DMS 273 (cell line): ENCODE measurements at regions not wholly inside any gene's neighbourhood (a gene's known extent, or its start where the extent isn't known, plus 50 kb on each side); places are given as distances from the start of the nearest gene placed in this dataset.
A peak's percentile ranks its signal among the peaks of the same experiment; 100 is the strongest.

Experiments used
- DNase-seq: peaks from one replicate; lab custom pipeline; 2025; ENCODE audit not compliant: unreplicated experiment; lab: John Stamatoyannopoulos, UW

DNA sequence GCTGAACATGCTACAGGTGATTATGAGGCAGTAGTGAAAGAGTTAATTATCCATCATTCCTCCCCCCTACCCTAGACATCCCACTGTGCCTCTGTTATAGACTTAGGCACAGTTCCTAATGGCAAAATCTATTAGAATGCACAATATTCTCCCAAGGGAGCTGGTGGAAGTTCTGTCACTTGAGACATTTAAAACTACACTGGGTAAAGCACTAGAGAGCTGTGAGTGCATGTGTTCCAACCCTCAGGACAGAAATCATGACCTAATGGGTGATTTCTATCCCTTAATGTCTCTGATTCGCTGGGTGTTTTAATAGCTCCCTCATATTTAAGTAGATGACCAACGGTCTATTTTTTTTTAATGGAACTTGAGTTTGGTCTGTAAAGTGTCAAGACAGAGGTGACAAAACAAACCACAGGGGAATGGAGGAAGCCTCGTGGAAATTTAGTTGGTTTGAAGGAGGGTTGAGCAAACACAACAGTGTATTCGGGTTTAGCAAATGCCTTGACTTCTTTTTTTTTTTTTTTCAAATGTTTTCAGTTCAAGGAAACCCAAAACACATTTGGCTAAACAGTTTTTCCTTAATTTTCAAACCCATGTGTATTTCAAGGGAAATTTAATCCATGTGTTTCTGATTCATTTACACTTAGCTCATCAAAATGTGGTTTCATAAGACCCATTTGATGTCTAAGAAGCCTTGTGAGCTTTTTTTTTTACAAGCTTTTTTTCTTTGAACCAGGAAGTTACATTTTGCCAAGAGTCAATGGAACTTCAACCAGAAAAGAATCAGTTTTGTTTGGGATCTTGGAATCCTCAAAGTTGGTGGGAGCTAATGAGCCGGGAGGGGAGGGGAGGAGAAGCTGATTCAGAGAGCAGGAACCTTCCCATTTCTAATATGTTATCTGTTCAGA is 665.1 kb upstream of the ZEB2 start:
- DNase-seq, result no peak

DNA sequence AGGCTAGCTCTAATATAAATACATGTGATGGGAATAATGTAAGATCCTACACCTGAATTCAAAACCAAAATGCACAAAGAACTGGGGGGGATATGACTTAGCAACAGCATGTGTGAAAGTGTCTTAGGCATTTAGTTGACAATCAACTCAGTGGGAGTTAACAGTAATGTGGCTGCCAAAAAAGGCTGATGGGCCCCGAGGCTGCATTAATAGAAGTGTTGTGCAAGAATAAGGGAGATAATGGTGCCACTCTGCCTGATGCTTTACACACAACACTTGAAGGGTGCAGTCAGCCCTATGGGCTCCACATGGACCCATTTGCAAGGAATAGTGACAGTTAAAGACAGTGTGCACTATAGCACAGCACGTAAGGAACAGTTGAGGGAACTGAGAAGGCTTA is 649.4 kb upstream of the ZEB2 start:
- no peak for DNase-seq

DNA sequence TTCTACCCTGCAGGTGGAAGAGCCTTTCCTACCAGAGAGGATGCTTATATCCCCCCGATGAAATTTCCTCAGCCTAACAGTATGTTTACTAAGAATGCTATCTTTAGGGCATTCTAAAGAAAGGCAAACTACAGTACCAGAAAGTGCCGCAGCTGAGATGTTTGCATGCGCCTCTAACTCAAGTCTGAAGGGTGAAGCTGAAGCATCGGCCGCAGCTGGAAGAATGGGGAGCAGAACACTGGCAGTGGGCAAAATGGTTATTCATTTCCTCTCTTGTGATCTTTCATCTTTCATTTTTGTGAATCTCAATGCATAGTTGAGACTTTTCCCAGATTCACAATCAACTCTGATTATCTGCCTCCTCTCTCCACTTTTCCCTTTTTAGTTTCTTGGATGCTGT is 648.2 kb upstream of the ZEB2 start:
- DNase-seq, result no peak

DNA sequence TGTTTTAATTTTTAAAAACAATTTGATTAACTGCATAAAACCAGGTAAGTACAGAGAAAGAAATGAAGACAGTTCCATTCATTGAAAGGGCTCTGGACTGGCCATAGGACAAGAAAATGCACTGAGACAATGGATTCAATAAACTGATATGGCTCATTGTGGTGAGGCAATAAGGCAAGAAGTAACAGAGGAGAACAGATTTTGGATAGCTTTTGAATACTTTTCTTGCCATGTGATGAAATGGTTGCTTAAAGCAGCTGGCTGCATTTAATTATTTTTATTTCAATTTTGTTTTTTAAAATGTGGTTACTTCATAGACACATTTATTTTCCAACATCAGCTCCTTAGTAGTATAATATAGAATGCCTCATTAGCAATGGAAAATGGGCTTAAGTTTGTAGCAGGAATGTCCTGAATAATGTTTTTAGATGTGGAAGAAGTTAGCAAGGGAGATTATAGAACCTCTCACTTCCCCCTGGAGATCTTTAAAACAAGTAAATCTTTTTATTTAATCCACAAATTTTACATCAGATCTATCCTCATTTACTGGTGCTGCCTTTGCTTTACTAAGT is 646.9 kb upstream of the ZEB2 start:
- no peak for DNase-seq

DNA sequence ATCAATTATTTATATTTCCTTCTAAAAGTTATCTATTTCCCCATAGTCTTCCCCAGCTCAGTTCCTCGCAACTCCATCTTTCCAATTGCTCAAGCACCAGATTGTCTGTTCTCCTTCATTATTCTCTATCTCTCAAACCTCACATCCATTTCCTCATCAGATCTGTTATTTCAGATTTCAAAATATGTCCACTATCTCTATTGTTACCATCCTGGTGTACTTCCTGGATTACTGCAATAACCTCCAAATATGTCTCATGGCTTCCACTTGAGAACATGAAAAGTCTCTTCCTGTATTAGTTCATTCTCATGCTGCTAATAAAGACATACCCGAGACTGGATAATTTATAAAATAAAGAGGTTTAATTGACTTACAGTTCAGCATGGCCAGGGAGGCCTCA is 641.7 kb upstream of the ZEB2 start:
- no peak for DNase-seq

DNA sequence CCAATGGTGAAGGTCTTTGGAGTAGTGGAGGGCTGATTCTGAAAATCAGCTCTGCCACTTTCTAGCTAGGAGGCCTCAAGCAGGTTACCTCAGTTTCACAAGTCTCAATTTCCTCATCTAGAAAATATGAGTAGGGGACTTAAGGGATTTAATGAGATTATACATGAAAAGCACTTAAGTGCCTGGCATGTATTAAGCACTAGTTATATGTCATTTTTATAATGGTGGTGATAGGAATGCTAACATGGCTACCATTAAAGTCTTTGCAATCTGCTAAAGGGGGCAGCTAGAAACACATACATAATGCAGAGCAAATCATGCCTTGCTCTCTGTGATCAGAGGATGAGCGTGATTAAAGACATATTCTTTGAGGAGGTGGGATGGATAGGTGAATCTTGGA is 640.9 kb upstream of the ZEB2 start:
- no peak for DNase-seq

DNA sequence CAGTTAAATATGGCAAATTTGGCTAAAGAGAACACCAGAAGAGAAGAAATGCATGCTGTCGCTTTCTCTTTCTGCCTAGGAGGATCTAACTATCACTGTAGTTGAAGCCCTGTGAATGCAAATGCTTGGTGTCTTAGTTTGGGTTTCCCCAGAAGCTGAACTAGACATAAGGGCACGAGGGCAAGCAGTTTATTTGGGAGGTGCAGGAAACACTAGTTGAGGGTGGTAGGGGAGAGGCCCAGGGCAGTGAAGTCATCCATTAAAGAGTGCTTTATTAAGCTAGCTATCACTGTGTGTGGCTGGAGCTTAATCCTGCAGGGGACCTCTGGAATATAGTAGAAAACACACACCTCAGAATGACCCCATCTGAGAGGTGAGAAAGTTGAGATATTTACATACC is 639.8 kb upstream of the ZEB2 start:
- no peak for DNase-seq

DNA sequence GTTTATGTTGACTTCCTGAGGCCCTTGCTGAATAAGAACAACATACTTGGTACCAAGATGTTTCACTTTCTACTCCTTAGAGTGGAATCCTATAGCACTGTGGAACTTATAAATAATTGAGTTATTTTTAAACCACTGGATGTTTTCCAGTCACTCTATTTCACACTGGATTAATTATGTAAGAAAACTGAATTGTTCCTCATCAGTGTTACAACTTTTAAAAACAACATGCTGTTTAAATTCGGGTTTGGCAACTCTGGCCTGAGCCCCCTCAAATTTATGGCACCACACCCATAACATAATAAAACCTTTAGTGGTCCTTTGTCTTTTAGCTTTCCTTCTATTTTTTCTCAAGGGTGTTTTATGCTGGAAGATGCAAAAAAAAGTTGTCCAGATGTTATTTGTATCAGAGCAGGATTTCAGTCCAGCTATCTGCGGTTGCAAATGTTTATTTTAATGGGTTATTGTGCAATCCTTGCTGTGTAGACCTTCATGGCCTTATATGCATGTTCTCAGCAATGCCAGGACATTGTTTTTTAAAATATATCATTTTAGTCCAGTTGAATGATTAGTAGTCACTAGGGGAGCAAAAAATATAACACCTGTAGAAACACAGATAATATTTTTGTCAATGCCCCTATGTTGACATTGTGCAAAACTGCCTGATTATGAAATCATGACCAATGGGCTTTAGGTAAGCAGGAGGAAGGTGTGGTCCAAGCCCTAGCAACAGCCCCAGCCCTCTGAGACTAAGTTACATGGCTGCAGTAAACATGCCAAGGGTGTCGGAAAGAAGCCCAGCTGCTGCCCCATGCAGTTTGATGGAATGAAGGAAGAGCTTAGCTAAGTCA is 638.0 kb upstream of the ZEB2 start:
- peak; percentile 82 for DNase-seq

DNA sequence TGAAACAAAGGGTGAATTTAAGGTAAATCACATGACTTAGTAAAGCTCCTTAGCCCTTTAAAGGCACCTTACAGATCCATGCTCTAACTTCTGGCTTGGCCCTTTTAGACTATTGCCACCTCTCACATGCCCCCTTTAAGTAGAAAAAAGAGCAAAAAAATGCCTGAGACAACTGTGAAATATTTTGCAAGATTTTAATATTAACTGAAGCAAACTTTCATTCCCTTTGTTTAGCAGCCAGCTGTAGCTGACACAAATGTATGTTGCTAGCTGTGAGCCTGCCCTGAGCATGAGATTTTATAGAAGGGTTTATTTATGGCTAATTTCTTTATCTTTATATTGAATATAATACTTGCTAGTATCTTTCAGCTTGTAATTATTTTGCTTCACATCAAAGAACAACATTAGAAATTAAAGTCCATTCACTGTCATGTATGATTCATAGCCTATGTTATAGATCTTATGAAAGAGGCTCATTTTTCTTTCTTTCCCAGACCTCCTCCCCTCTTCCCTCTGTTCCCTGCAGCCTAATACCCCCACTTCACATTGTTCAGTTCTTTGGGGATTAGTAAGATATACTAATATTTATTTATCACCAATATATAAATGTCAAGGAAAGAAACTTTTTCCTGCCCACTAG is 637.2 kb upstream of the ZEB2 start:
- DNase-seq, result no peak

DNA sequence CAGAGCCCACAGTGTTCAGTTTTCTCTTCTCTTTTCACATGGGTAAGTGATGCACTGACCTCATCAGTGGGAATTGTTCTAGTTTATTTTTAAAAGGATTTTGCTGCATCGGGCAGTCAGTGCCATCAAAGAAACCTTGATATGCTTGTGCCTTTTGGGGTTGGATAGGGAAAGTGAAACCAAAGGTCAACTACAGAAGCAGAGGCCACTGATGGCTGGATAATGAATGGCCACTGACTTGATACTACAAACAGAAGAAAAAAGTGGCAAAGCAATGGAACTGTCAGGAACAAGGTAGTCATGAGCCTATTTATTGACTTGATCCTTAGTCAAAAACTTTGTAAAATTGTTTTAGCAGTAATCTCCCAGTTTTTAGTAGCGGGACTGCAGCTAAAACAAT is 636.3 kb upstream of the ZEB2 start:
- no peak for DNase-seq

DNA sequence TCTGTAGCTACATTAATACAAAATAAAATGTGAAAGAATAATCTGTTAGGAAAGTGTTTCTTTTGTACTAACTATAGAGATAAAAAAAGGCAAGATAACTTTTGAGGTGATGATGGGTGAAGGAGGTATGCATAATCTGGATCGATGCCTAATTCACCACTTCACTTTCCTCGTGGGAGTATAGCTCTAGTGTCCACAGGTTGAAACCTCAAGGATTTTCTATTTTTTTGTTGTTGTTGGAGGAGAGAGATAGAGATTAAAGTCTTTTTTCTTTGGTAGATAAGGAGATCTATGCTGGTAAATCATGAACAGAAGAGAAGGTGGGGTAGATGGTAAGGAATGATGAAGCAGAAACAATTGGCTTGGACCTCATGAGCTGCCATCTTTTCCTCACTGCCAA is 635.3 kb upstream of the ZEB2 start:
- no peak for DNase-seq

DNA sequence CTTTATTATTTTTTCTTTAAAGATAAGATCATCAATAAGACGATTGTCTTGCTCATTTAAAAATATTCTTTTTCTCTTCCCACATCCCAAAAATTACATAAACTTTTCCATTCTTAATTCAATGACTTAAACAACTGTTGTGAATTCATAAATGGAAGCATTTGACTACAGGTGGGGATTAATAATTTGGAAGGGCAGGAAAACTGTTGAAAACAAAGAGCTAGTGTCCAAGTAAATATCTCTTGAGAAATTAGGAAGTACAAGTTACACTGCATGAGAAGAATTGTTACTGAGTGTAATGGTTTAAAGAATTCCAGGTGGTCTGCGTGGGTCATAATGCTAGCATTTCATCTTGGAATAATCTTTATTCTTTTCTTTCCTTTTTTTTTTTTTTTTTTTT is 634.8 kb upstream of the ZEB2 start:
- DNase-seq, result no peak

DNA sequence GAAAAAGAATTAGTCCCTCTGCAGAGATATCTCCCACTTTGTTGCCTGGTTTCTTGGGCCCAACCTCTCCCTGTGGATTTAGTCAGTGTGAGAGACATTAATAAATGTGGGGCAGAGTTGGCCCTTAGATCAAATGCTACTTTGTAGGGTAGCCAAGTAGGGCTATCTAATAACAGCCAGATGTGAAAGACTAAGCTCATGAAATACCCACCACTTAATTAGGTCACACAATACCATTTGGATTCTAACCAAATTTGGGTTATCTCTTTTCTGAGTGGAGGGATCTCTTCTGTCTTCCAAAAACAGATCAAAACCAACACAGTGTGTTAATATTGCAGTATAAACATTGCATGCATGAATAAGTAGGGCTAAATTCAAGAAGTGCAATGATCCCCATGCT is 626.8 kb upstream of the ZEB2 start:
- DNase-seq, result peak; percentile 82

DNA sequence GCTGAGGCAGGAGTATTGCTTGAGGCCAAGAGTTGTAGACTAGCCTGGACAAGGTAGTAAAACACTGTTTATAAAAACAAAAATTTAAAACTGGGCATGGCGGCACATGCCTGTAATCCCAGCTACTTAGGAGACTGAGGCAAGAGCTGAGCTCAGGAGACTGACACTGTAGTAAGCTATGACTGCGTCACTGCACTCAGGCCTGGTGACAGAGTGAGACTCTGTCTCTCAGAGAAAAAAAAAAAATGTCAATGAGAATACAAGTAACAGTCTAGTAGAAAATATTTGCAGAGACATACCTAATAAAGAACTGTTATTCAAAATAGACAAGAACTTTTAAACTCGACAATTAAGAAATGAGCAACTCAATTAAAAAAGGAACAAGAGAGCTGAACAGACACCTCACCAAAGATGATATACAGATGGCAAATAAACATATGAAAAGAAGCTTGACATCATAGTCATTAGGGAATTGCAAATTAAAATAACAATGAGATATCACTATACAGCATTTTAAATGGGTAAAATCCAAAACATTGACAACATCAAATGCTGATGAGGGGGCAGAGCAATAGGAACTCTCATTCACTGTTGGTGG is 624.3 kb upstream of the ZEB2 start:
- DNase-seq, result no peak

DNA sequence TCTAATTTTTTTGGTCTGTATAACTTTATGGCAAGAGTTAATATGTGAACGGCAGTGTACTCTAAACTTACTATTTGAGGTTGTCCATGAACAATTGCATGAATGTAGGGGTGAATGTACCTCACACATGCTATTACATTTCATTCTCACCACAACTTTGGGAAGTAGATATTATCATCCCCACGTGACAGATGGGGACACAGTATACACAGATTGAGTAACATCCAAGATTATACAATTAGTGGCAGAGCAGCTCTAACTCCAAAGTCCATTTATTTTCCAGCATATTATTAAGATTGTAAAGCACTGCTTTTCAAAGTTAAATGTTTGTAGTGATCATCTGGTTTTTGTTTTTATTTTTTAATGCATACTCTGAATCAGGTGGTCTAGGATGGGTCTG is 622.1 kb upstream of the ZEB2 start:
- DNase-seq, result peak; percentile 31

DNA sequence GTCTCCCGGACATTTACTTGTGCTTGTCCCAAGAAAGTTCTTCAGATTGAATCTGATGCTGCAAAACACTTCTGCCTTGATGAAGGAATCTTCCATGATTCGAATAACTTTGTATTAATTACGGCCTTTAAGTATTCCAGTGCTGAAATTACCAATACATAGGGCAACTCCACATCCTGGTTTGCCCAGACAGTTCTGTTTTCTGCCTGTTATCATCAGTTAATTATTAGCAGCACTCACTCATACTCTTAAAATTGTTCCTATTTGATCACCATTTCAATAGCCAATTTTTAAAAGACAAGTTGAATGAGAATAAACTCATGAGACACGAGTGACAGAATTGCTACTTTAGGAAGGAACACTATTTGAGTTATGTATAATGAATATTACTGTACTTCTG is 620.7 kb upstream of the ZEB2 start:
- no peak for DNase-seq

DNA sequence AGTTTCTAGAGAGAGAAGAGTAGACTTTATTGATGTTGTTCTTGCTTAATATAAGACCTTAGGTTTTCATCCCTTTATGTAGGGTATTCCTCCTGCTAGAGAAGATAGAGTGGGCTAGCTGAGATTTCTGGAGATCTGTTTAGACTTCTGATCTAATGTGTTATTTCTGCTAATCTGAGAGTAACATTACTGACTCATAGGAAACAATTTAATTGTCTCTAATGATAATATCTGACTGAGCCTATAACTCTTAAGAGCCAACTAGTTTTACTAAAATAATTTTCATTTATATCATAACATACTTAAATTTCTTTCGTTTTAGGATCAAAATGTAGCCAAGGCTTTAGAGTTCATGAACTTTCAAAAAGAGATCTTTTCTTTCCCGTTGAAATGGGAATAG is 618.7 kb upstream of the ZEB2 start:
- no peak for DNase-seq

DNA sequence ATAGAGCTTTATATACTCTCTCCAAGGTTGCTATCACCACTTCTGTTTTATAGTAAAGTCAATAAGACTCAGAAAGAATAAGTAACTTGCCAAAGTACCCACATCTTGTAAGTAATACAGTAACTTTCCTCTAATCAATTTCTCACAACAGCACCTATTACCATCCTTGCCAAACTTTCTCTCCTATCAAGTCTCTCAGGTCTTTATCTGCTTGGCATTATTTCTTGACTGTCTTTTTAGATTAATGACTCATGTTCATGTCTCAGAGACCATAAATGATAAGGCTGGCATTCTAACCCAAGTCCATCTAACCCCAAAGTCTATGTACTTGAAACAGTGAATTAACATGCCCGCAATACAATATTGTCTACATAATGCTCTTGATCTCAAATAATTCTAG is 618.0 kb upstream of the ZEB2 start:
- DNase-seq, result no peak

DNA sequence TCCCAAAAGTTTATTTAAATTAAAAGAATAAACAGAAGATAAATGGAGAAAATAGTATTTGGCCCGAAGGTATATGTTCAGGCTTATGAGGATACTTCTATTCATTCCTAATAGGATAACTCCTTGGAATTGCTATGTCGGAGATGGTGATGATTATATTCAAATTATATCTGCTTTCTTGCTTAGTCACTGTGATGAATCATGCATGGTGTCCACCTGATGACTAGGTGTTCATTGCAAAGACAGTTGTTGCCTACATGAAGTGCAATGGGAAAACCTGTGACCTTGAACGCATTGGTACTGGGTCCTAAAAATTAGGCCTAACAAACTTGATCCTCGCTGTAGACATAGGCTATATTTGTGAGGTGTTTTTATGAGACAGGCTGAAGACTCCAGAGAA is 617.3 kb upstream of the ZEB2 start:
- DNase-seq, result no peak

DNA sequence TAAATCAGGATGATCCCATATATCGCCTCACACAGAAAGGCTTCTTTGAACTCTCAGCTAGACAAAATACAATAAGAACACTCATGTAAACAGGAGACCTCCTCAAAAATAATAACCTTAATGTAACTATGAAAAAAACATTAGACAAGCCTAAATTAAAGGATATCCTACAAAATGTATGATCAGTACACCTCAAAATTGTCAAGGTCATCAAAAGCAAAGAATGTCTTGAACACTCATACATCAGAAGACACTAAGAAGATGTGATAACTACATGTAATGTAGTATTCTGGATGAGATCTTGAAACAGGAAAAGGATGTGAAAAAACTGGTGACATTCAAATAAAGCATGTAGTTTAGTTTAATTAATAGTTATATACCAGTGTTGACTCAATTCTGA is 616.8 kb upstream of the ZEB2 start:
- no peak for DNase-seq

DNA sequence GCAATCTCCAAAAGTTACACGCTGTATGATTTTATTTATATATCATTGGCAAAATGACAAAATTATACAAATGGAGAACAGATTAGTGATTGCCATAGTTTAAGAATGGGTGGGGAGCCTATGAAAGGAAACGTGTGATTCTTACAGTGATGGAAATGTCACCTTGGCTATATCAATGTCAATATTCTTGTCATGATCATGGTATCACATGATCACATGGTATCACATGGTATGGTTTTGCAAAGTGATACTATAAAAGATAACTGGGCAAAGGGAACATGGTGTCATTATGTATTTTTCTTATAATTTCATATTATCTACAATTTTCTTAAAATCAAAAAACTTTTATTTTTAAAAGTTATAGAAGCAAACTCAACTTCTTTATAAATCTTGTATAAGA is 606.2 kb upstream of the ZEB2 start:
- no peak for DNase-seq
